AG04450 (cell line): ENCODE measurements at regions not wholly inside any gene's neighbourhood (a gene's known extent, or its start where the extent isn't known, plus 50 kb on each side); places are given as distances from the start of the nearest gene placed in this dataset.

Experiments
- CTCF ChIA-PET: fragments of 300-600, 350-600 bp; formaldehyde crosslinking; extraction: SDS; loops from one replicate; lab custom pipeline; 2022; ENCODE audit warnings: antibody characterized with exemption, inconsistent platforms; lab: Charles Lee
- POLR2A ChIA-PET: fragments of 350-600 bp; formaldehyde crosslinking; extraction: SDS; loops from one replicate; lab custom pipeline; 2021; ENCODE audit warnings: antibody characterized with exemption, inconsistent platforms; lab: Yijun Ruan, JAX
- DNase-seq: peaks from one replicate; pipeline ENCODE4 v3.0.0-alpha.2; 2011; ENCODE audit warnings: low read depth, low spot score
- H3K27ac ChIP-seq: one replicate; pipeline ENCODE4 v1.5.1; 2012; ENCODE audit warnings: low read depth, low read length, control low read depth
- H3K27me3 ChIP-seq: one replicate; pipeline ENCODE4 v1.6.0; 2012; ENCODE audit warnings: low read length; ENCODE audit not compliant: control insufficient read depth, insufficient read depth
- H3K4me3 ChIP-seq: 2 replicates; pipeline ENCODE4 v1.5.1; 2011; ENCODE audit warnings: mild to moderate bottlenecking, low read depth, low read length, control low read depth
- H3K9me3 ChIP-seq: 2 replicates; pipeline ENCODE4 v1.5.1; 2012; ENCODE audit warnings: low read length; ENCODE audit not compliant: control insufficient read depth, insufficient read depth
- CTCF ChIP-seq: IDR thresholded peaks from 2 replicates; pipeline ENCODE4 v1.5.1; 2011; ENCODE audit warnings: low read depth, low read length, control low read depth, inconsistent platforms

- CTCF ChIA-PET, result no interaction called here
- Histone ChIP-seq H3K4me3 (no peak overlapping the region), H3K27me3 (no peaks in the 10 kb centered on the region), H3K9me3 (no peaks in the 10 kb centered on the region), H3K27ac (no peak overlapping the region)
- no peak for TF ChIP-seq CTCF
- POLR2A ChIA-PET, result no interaction called here
- no peak for DNase-seq
Measured at GRCh38 chr6:140968062-140968461, 1164.7 kb upstream of the GJE1 start.

- no peaks in the 10 kb centered on the region for H3K9me3 ChIP-seq
- H3K27me3 ChIP-seq, result no peaks in the 10 kb centered on the region
- H3K4me3 ChIP-seq, result no peak overlapping the region
- DNase-seq, result no peak
- TF ChIP-seq CTCF, result no peak
- CTCF ChIA-PET, result no interaction called here
- H3K27ac ChIP-seq, result no peak overlapping the region
- POLR2A ChIA-PET, result no interaction called here
Measured at GRCh38 chr6:140966676-140967075, 1166.0 kb upstream of the GJE1 start.

- Histone ChIP-seq H3K9me3 (no peaks in the 10 kb centered on the region), H3K27me3 (no peaks in the 10 kb centered on the region), H3K4me3 (no peak overlapping the region), H3K27ac (no peak overlapping the region)
- CTCF ChIA-PET, result interaction anchor here (0.5 kb wide), 1 partner anchor 20 kb away, joined by 4 read pairs; no protein-coding TSS in a partner anchor
- no peak for TF ChIP-seq CTCF
- POLR2A ChIA-PET, result no interaction called here
- no peak for DNase-seq
Measured at GRCh38 chr6:140960566-140960965, 1172.2 kb upstream of the GJE1 start.

GRCh38 chr6:140957386-140957785 lies 1175.3 kb upstream of the GJE1 start:
- ChIA-PET POLR2A (no interaction called here), CTCF (no interaction called here)
- Histone ChIP-seq H3K4me3 (no peak overlapping the region), H3K9me3 (no peaks in the 10 kb centered on the region), H3K27ac (no peak overlapping the region), H3K27me3 (no peaks in the 10 kb centered on the region)
- no peak for TF ChIP-seq CTCF
- no peak for DNase-seq

GRCh38 chr6:140956571-140957369 lies 1176.0 kb upstream of the GJE1 start:
- H3K9me3 ChIP-seq, result no peaks in the 10 kb centered on the region
- no peak for TF ChIP-seq CTCF
- no peak for DNase-seq
- no peak overlapping the region for H3K4me3 ChIP-seq
- CTCF ChIA-PET, result no interaction called here
- POLR2A ChIA-PET, result no interaction called here
- no peak overlapping the region for H3K27ac ChIP-seq
- H3K27me3 ChIP-seq, result no peaks in the 10 kb centered on the region
